ENCODE measurements at regions not wholly inside any gene's neighbourhood (a gene's known extent, or its start where the extent isn't known, plus 50 kb on each side); places are given as distances from the start of the nearest gene placed in this dataset.

- no peaks in the 10 kb centered on the region for H3K36me3 Mint-ChIP-seq
- H3K27me3 Mint-ChIP-seq: no peaks in the 10 kb centered on the region
- Histone ChIP-seq H3K9me3 (no peaks in the 10 kb centered on the region), H3K27me3 (replicated peaks in 1 of 2; ENCODE audit: control insufficient read depth in 2 of 2, extremely low read depth in 1 of 2, insufficient read depth in 2 of 2, low read length in 1 of 2) (no peaks in the 10 kb centered on the region), H3K4me3 (ENCODE audit: control insufficient read depth in 1 of 2, extremely low read depth in 1 of 2, low read length in 1 of 2) (no peak overlapping the region), H3K36me3 (ENCODE audit: control insufficient read depth in 2 of 2, extremely low read depth in 1 of 2, insufficient read depth in 1 of 2, low read length in 1 of 2) (no peaks in the 10 kb centered on the region), H3K27ac (ENCODE audit: low read length) (no peak overlapping the region), H3K4me1 (ENCODE audit: control insufficient read depth in 1 of 2, extremely low read depth in 1 of 2, insufficient read depth in 2 of 2, low read length in 2 of 2) (no peaks in the 10 kb centered on the region)
- no peak for ATAC-seq (replicated peaks in 1 of 4)
- WGBS (ENCODE audit: insufficient coverage): no CpG with 5 or more reads among the region's 4 CpGs
- no peak overlapping the region for H3K27ac Mint-ChIP-seq
- DNase-seq: no peak
- H3K4me1 Mint-ChIP-seq: no peaks in the 10 kb centered on the region
- no peak overlapping the region for H3K4me3 Mint-ChIP-seq
- ChIA-PET POLR2A (no interaction called here), CTCF (no interaction called here)
- peaks cover 15 to 26% (median 17%) of the 10 kb centered on the region in 3 donors for H3K9me3 Mint-ChIP-seq
Measured at GRCh38 chr16:65213866-65214595, 92.2 kb upstream of the CDH11 start.

DNA sequence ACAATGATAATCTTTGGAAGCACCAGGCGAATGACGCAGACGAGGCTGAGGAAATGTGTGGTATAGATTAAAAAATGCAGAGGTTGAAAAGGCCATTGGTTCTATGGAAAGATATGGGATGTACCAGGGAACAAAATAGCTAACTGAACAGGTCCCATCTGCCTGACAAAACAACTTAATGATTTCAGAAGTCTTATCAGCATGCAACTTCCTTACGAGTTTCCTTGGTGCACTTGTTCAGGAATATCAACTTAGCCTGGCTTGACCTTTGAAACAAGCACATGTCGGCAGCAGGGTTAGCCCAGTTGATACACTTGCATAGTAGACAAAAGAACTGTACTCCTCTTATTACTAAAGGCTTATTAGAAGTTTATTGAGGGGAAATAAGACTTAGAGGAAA is 90.9 kb upstream of the CDH11 start:
- Histone ChIP-seq H3K9me3 (no peaks in the 10 kb centered on the region), H3K36me3 (ENCODE audit: control insufficient read depth in 2 of 2, extremely low read depth in 1 of 2, insufficient read depth in 1 of 2, low read length in 1 of 2) (no peaks in the 10 kb centered on the region), H3K4me3 (ENCODE audit: control insufficient read depth in 1 of 2, extremely low read depth in 1 of 2, low read length in 1 of 2) (no peak overlapping the region), H3K27me3 (replicated peaks in 1 of 2; ENCODE audit: control insufficient read depth in 2 of 2, extremely low read depth in 1 of 2, insufficient read depth in 2 of 2, low read length in 1 of 2) (no peaks in the 10 kb centered on the region), H3K27ac (ENCODE audit: low read length) (no peak overlapping the region), H3K4me1 (ENCODE audit: control insufficient read depth in 1 of 2, extremely low read depth in 1 of 2, insufficient read depth in 2 of 2, low read length in 2 of 2) (no peaks in the 10 kb centered on the region)
- 79% methylated on average over 3 of the region's 5 CpGs for WGBS (ENCODE audit: insufficient coverage)
- no peak overlapping the region for H3K4me3 Mint-ChIP-seq
- POLR2A ChIA-PET: no interaction called here
- no peak for ATAC-seq (replicated peaks in 1 of 4)
- CTCF ChIA-PET: no interaction called here
- H3K9me3 Mint-ChIP-seq: peaks cover 10 to 30% (median 12%) of the 10 kb centered on the region in 3 donors
- H3K4me1 Mint-ChIP-seq: no peaks in the 10 kb centered on the region
- no peak overlapping the region for H3K27ac Mint-ChIP-seq
- H3K36me3 Mint-ChIP-seq: no peaks in the 10 kb centered on the region
- no peak for DNase-seq
- H3K27me3 Mint-ChIP-seq: no peaks in the 10 kb centered on the region

DNA sequence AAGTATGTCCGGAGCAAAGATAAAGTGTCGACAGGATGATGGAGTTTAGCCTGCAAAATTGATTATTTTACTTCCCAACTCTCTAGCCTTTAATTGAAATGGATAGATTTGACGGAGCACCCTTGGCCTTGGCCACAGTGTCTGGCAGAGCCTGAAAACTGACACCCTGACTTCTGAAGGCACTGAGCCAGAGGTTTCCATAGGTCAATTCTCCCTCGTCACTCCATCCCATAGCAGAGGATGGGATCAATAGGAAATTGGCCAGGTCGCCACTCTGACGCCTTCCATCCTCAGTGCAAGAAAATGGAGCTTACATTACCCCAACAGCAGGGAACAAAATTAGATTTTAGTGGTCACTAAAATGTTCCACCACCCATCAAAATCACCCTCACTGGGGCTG is 90.4 kb upstream of the CDH11 start:
- POLR2A ChIA-PET: no interaction called here
- no peak overlapping the region for H3K4me3 Mint-ChIP-seq

DNA sequence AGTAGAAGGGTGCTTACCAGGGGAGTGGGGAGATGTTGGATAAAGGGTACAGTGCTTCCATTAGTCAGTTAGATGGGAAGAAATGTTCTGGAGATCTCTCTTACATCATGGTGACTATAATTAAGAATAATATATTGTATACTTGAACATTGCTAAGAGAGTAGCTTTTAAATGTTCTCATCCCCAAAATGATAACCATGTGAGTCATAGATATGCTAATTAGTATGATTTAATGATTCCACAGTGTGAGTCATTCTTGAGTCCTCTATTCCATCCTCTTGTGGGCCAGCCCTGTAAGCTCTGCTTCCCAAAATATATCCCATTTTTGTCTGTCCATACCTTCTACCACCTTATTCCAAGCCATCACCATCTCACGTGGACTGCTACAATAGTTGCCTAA is 80.6 kb upstream of the CDH11 start:
- POLR2A ChIA-PET: interaction anchor here in 1 of 2 donors (0.6 kb wide), 1 partner anchor 116 kb away, joined by 3 read pairs; no protein-coding TSS in a partner anchor
- Histone ChIP-seq H3K9me3 (no peaks in the 10 kb centered on the region), H3K4me3 (ENCODE audit: control insufficient read depth in 1 of 2, extremely low read depth in 1 of 2, low read length in 1 of 2) (no peak overlapping the region), H3K27me3 (replicated peaks in 1 of 2; ENCODE audit: control insufficient read depth in 2 of 2, extremely low read depth in 1 of 2, insufficient read depth in 2 of 2, low read length in 1 of 2) (no peaks in the 10 kb centered on the region), H3K36me3 (ENCODE audit: control insufficient read depth in 2 of 2, extremely low read depth in 1 of 2, insufficient read depth in 1 of 2, low read length in 1 of 2) (no peaks in the 10 kb centered on the region), H3K4me1 (ENCODE audit: control insufficient read depth in 1 of 2, extremely low read depth in 1 of 2, insufficient read depth in 2 of 2, low read length in 2 of 2) (no peaks in the 10 kb centered on the region), H3K27ac (ENCODE audit: low read length) (no peak overlapping the region)
- ATAC-seq (replicated peaks in 1 of 4): no peak
- Mint-ChIP-seq H3K36me3 (no peaks in the 10 kb centered on the region), H3K9me3 (peaks cover 12 to 16% (median 15%) of the 10 kb centered on the region in 3 donors), H3K4me3 (no peak overlapping the region), H3K4me1 (no peaks in the 10 kb centered on the region), H3K27ac (no peak overlapping the region), H3K27me3 (no peaks in the 10 kb centered on the region)
- CTCF ChIA-PET: no interaction called here
- no peak for DNase-seq
- WGBS (ENCODE audit: insufficient coverage): 78% methylated on average over 1 of the region's 1 CpG

More for the DNA sequence above, 90.4 kb upstream of the CDH11 start:
- Histone ChIP-seq H3K27ac (ENCODE audit: low read length) (no peak overlapping the region), H3K36me3 (ENCODE audit: control insufficient read depth in 2 of 2, extremely low read depth in 1 of 2, insufficient read depth in 1 of 2, low read length in 1 of 2) (no peaks in the 10 kb centered on the region), H3K4me1 (ENCODE audit: control insufficient read depth in 1 of 2, extremely low read depth in 1 of 2, insufficient read depth in 2 of 2, low read length in 2 of 2) (no peaks in the 10 kb centered on the region), H3K9me3 (no peaks in the 10 kb centered on the region), H3K4me3 (ENCODE audit: control insufficient read depth in 1 of 2, extremely low read depth in 1 of 2, low read length in 1 of 2) (no peak overlapping the region), H3K27me3 (replicated peaks in 1 of 2; ENCODE audit: control insufficient read depth in 2 of 2, extremely low read depth in 1 of 2, insufficient read depth in 2 of 2, low read length in 1 of 2) (no peaks in the 10 kb centered on the region)
- Mint-ChIP-seq H3K27me3 (no peaks in the 10 kb centered on the region), H3K36me3 (no peaks in the 10 kb centered on the region), H3K27ac (no peak overlapping the region), H3K9me3 (peaks cover 10 to 31% (median 10%) of the 10 kb centered on the region in 3 donors), H3K4me1 (no peaks in the 10 kb centered on the region)
- DNase-seq (no peak), ATAC-seq (replicated peaks in 1 of 4) (no peak)
- CTCF ChIA-PET: no interaction called here
- WGBS (ENCODE audit: insufficient coverage): no CpG with 5 or more reads among the region's 6 CpGs

GRCh38 chr16:65201511-65201910 is 79.6 kb upstream of the CDH11 start:
- peaks cover 12 to 15% (median 14%) of the 10 kb centered on the region in 3 donors for H3K9me3 Mint-ChIP-seq
- Histone ChIP-seq H3K36me3 (ENCODE audit: control insufficient read depth in 2 of 2, extremely low read depth in 1 of 2, insufficient read depth in 1 of 2, low read length in 1 of 2) (no peaks in the 10 kb centered on the region), H3K4me1 (ENCODE audit: control insufficient read depth in 1 of 2, extremely low read depth in 1 of 2, insufficient read depth in 2 of 2, low read length in 2 of 2) (no peaks in the 10 kb centered on the region), H3K9me3 (no peaks in the 10 kb centered on the region), H3K27me3 (replicated peaks in 1 of 2; ENCODE audit: control insufficient read depth in 2 of 2, extremely low read depth in 1 of 2, insufficient read depth in 2 of 2, low read length in 1 of 2) (no peaks in the 10 kb centered on the region), H3K27ac (ENCODE audit: low read length) (no peak overlapping the region), H3K4me3 (ENCODE audit: control insufficient read depth in 1 of 2, extremely low read depth in 1 of 2, low read length in 1 of 2) (no peak overlapping the region)
- no peaks in the 10 kb centered on the region for H3K36me3 Mint-ChIP-seq
- no peaks in the 10 kb centered on the region for H3K27me3 Mint-ChIP-seq
- ChIA-PET POLR2A (interaction anchor here in 1 of 2 donors (0.6 kb wide), 1 partner anchor 115 kb away, joined by 3 read pairs; no protein-coding TSS in a partner anchor), CTCF (no interaction called here)
- no peak overlapping the region for H3K4me3 Mint-ChIP-seq
- no peak for ATAC-seq (replicated peaks in 1 of 4)
- DNase-seq: no peak
- H3K27ac Mint-ChIP-seq: no peak overlapping the region
- no peaks in the 10 kb centered on the region for H3K4me1 Mint-ChIP-seq
- WGBS (ENCODE audit: insufficient coverage): 100% methylated on average over 4 of the region's 8 CpGs

DNA sequence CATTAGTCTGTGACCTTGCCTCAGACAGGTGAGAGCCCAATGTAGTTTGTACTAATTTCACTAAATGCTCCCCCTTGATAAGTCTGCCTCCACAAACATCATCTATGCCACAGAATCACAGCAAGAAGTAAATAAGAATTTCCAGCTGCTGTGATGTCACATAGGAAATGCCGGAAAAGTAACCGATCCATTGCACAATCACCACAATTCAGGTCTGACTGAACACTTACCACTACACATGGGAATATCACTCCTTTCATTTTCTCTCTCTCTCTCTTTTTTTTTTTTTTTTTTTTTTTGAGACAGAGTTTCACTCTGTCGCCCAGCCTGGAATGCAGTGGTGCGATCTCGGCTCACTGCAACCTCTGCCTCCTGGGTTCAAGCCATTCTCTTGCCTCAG is 79.0 kb upstream of the CDH11 start:
- DNase-seq: no peak
- H3K9me3 ChIP-seq: no peaks in the 10 kb centered on the region
- WGBS (ENCODE audit: insufficient coverage): 100% methylated on average over 4 of the region's 5 CpGs
- ChIA-PET CTCF (no interaction called here), POLR2A (no interaction called here)
- Mint-ChIP-seq H3K9me3 (peaks cover 12 to 15% (median 12%) of the 10 kb centered on the region in 3 donors), H3K4me1 (no peaks in the 10 kb centered on the region), H3K27ac (no peak overlapping the region), H3K4me3 (no peak overlapping the region), H3K36me3 (no peaks in the 10 kb centered on the region), H3K27me3 (no peaks in the 10 kb centered on the region)
- no peaks in the 10 kb centered on the region for H3K27me3 ChIP-seq (replicated peaks in 1 of 2; ENCODE audit: control insufficient read depth in 2 of 2, extremely low read depth in 1 of 2, insufficient read depth in 2 of 2, low read length in 1 of 2)
- H3K36me3 ChIP-seq (ENCODE audit: control insufficient read depth in 2 of 2, extremely low read depth in 1 of 2, insufficient read depth in 1 of 2, low read length in 1 of 2): no peaks in the 10 kb centered on the region
- ATAC-seq (replicated peaks in 1 of 4): no peak
- H3K27ac ChIP-seq (ENCODE audit: low read length): no peak overlapping the region
- no peaks in the 10 kb centered on the region for H3K4me1 ChIP-seq (ENCODE audit: control insufficient read depth in 1 of 2, extremely low read depth in 1 of 2, insufficient read depth in 2 of 2, low read length in 2 of 2)
- no peak overlapping the region for H3K4me3 ChIP-seq (ENCODE audit: control insufficient read depth in 1 of 2, extremely low read depth in 1 of 2, low read length in 1 of 2)

All from T-cell (primary cell).